AG04450 (cell line): ENCODE measurements at regions not wholly inside any gene's neighbourhood (a gene's known extent, or its start where the extent isn't known, plus 50 kb on each side); places are given as distances from the start of the nearest gene placed in this dataset.

Experiments used
- CTCF ChIA-PET: fragments of 300-600, 350-600 bp; formaldehyde crosslinking; extraction: SDS; loops from one replicate; lab custom pipeline; 2022; ENCODE audit warnings: antibody characterized with exemption, inconsistent platforms; lab: Charles Lee
- POLR2A ChIA-PET: fragments of 350-600 bp; formaldehyde crosslinking; extraction: SDS; loops from one replicate; lab custom pipeline; 2021; ENCODE audit warnings: antibody characterized with exemption, inconsistent platforms; lab: Yijun Ruan, JAX
- DNase-seq: peaks from one replicate; pipeline ENCODE4 v3.0.0-alpha.2; 2011; ENCODE audit warnings: low read depth, low spot score
- H3K27ac ChIP-seq: one replicate; pipeline ENCODE4 v1.5.1; 2012; ENCODE audit warnings: low read depth, low read length, control low read depth
- H3K27me3 ChIP-seq: one replicate; pipeline ENCODE4 v1.6.0; 2012; ENCODE audit warnings: low read length; ENCODE audit not compliant: control insufficient read depth, insufficient read depth
- H3K4me3 ChIP-seq: 2 replicates; pipeline ENCODE4 v1.5.1; 2011; ENCODE audit warnings: mild to moderate bottlenecking, low read depth, low read length, control low read depth
- H3K9me3 ChIP-seq: 2 replicates; pipeline ENCODE4 v1.5.1; 2012; ENCODE audit warnings: low read length; ENCODE audit not compliant: control insufficient read depth, insufficient read depth
- TF ChIP-seq, protein P1 (sequence below): IDR thresholded peaks from 2 replicates; pipeline ENCODE4 v1.5.1; 2011; ENCODE audit warnings: low read depth, low read length, control low read depth, inconsistent platforms

GRCh38 chr3:77898621-77899020 lies 858.7 kb downstream of the ROBO2 start:
- no peaks in the 10 kb centered on the region for H3K27me3 ChIP-seq
- H3K9me3 ChIP-seq = no peaks in the 10 kb centered on the region
- CTCF ChIA-PET = no interaction called here
- DNase-seq = no peak
- POLR2A ChIA-PET = no interaction called here
- TF ChIP-seq, protein P1, sequence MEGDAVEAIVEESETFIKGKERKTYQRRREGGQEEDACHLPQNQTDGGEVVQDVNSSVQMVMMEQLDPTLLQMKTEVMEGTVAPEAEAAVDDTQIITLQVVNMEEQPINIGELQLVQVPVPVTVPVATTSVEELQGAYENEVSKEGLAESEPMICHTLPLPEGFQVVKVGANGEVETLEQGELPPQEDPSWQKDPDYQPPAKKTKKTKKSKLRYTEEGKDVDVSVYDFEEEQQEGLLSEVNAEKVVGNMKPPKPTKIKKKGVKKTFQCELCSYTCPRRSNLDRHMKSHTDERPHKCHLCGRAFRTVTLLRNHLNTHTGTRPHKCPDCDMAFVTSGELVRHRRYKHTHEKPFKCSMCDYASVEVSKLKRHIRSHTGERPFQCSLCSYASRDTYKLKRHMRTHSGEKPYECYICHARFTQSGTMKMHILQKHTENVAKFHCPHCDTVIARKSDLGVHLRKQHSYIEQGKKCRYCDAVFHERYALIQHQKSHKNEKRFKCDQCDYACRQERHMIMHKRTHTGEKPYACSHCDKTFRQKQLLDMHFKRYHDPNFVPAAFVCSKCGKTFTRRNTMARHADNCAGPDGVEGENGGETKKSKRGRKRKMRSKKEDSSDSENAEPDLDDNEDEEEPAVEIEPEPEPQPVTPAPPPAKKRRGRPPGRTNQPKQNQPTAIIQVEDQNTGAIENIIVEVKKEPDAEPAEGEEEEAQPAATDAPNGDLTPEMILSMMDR = no peak
- no peak overlapping the region for H3K4me3 ChIP-seq
- H3K27ac ChIP-seq = no peak overlapping the region

DNA sequence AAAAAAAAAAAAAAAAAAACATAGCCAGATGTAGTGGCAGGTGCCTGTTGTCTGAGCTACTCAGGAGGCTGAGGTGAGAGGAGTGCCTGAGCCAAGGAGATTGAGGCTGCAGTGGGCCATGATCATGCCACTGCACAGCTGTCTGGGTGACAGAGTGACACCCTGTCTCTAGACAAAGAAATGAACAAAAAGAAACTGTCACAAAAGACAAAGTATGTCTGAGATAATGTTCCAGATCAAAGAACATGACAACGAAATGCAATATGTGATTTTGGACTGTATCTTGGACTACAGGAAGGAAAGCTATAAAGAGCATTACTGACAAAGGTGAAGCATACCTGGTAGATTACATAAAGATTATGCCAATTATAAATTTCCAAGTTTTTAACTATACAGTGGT lies 862.8 kb downstream of the ROBO2 start:
- no peak for DNase-seq
- TF ChIP-seq, protein P1 = no peak
- Histone ChIP-seq H3K27me3 (no peaks in the 10 kb centered on the region), H3K9me3 (no peaks in the 10 kb centered on the region), H3K27ac (no peak overlapping the region), H3K4me3 (no peak overlapping the region)
- ChIA-PET POLR2A (no interaction called here), CTCF (interaction anchor here (0.6 kb wide), 1 partner anchor 47 kb away, joined by 5 read pairs; no protein-coding TSS in a partner anchor)

- H3K27me3 ChIP-seq = no peaks in the 10 kb centered on the region
- POLR2A ChIA-PET = no interaction called here
- TF ChIP-seq, protein P1 = no peak
- CTCF ChIA-PET = no interaction called here
- no peak overlapping the region for H3K27ac ChIP-seq
- no peaks in the 10 kb centered on the region for H3K9me3 ChIP-seq
- no peak overlapping the region for H3K4me3 ChIP-seq
- DNase-seq = no peak
These were observed 866.3 kb downstream of the ROBO2 start for GRCh38 chr3:77906102-77906709.

GRCh38 chr3:77913524-77914174 lies 873.8 kb downstream of the ROBO2 start:
- ChIA-PET CTCF (no interaction called here), POLR2A (no interaction called here)
- H3K27ac ChIP-seq = no peak overlapping the region
- TF ChIP-seq, protein P1 = no peak
- H3K27me3 ChIP-seq = no peaks in the 10 kb centered on the region
- DNase-seq = no peak
- no peaks in the 10 kb centered on the region for H3K9me3 ChIP-seq
- no peak overlapping the region for H3K4me3 ChIP-seq

- ChIA-PET CTCF (no interaction called here), POLR2A (no interaction called here)
- Histone ChIP-seq H3K27ac (no peak overlapping the region), H3K27me3 (no peaks in the 10 kb centered on the region), H3K9me3 (no peaks in the 10 kb centered on the region), H3K4me3 (no peak overlapping the region)
- TF ChIP-seq, protein P1 = no peak
- no peak for DNase-seq
These were observed 875.4 kb downstream of the ROBO2 start for GRCh38 chr3:77915336-77915735.
